ENCODE measurements at regions not wholly inside any gene's neighbourhood (a gene's known extent, or its start where the extent isn't known, plus 50 kb on each side); places are given as distances from the start of the nearest gene placed in this dataset.

- TF ChIP-seq, protein P1, sequence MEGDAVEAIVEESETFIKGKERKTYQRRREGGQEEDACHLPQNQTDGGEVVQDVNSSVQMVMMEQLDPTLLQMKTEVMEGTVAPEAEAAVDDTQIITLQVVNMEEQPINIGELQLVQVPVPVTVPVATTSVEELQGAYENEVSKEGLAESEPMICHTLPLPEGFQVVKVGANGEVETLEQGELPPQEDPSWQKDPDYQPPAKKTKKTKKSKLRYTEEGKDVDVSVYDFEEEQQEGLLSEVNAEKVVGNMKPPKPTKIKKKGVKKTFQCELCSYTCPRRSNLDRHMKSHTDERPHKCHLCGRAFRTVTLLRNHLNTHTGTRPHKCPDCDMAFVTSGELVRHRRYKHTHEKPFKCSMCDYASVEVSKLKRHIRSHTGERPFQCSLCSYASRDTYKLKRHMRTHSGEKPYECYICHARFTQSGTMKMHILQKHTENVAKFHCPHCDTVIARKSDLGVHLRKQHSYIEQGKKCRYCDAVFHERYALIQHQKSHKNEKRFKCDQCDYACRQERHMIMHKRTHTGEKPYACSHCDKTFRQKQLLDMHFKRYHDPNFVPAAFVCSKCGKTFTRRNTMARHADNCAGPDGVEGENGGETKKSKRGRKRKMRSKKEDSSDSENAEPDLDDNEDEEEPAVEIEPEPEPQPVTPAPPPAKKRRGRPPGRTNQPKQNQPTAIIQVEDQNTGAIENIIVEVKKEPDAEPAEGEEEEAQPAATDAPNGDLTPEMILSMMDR (IDR thresholded peaks at IDR 0.05): no peak
- no peak for TF ChIP-seq EZH2phosphoT487 (IDR thresholded peaks at IDR 0.05)
Observed at GRCh38 chr6:156194981-156195380, 582.2 kb upstream of the ARID1B start.

Data from neural progenitor cell (in vitro differentiated cells).